IPS-15b (cell line): ENCODE measurements at regions not wholly inside any gene's neighbourhood (a gene's known extent, or its start where the extent isn't known, plus 50 kb on each side); places are given as distances from the start of the nearest gene placed in this dataset.

Source experiments
- H3K27me3 ChIP-seq: one replicate; pipeline ENCODE4 v1.6.1; 2013; ENCODE audit warnings: low read length; ENCODE audit not compliant: control insufficient read depth, insufficient read depth
- H3K36me3 ChIP-seq: one replicate; pipeline ENCODE4 v1.6.1; 2013; ENCODE audit warnings: low read length; ENCODE audit not compliant: control insufficient read depth, insufficient read depth
- H3K4me1 ChIP-seq: one replicate; pipeline ENCODE4 v1.6.1; 2013; ENCODE audit warnings: mild to moderate bottlenecking, low read length; ENCODE audit not compliant: control insufficient read depth, insufficient read depth
- H3K4me3 ChIP-seq: one replicate; pipeline ENCODE4 v1.5.1; 2013; ENCODE audit warnings: low read depth, low read length
- H3K9ac ChIP-seq: one replicate; pipeline ENCODE4 v1.6.1; 2013; ENCODE audit warnings: low read depth, mild to moderate bottlenecking, low read length
- H3K9me3 ChIP-seq: one replicate; pipeline ENCODE4 v1.6.1; 2013; ENCODE audit warnings: mild to moderate bottlenecking, low read length; ENCODE audit not compliant: control insufficient read depth, insufficient read depth

DNA sequence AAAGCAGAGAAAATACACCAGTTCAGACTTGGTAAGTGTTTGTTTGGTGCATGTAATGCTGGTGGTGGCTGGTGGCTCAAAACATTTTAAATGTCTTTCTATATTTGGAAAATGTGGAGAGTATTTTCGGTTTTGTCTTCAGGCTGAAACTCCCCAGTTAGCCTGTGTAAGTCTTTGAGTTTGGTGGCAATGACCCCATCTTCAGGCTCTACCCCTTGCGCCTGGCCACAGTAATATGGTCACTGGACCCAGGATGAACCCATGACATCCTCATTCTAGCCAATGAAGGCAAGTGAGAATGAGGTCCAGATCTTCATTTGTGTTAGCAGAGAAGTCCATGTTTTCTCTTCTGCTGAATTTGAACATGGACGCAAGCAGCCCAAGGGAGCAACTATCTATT lies 422.6 kb downstream of the BRINP1 start:
- Histone ChIP-seq H3K27me3 (no peaks in the 10 kb centered on the region), H3K9ac (no peak overlapping the region), H3K4me3 (no peak overlapping the region), H3K36me3 (no peaks in the 10 kb centered on the region), H3K4me1 (no peaks in the 10 kb centered on the region), H3K9me3 (no peaks in the 10 kb centered on the region)

DNA sequence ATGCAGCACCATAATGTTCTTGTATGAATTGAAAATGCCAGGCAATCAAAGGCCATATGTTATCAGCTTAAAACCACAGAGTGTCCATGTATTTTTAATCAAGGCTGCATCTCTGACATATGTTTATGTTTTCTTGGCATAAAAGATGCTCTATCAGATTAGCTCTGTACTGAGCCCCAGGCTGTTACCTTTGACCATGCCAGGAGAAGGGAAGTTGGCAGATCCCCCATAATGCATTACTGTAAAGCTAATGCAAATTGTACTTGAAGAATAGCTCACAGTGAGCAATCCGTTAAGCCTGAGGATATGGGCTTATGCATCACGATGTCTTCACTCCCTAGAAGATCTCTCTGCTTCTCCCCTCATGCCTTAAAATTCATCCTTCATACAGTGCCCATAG lies 414.4 kb downstream of the BRINP1 start:
- Histone ChIP-seq H3K9ac (no peak overlapping the region), H3K27me3 (no peaks in the 10 kb centered on the region), H3K9me3 (no peaks in the 10 kb centered on the region), H3K4me1 (no peaks in the 10 kb centered on the region), H3K4me3 (no peak overlapping the region), H3K36me3 (no peaks in the 10 kb centered on the region)

DNA sequence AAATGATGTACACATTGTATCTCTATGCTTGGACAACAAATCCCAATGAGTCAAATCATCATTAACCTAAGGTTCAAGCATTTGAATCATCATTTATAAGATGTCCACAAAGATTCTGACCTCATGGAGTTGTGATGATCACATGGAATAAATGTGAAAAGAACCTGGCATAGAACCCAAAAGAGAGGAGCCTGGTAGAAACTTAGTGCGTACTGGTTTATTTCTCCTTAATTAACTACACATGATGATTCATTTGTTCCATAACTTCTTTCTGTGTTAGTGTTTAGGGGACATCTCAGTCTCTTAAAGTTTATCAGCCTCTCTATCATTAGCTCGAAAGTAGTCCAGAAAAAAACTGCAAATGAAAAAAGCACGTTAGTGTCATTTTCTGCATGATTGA lies 411.6 kb downstream of the BRINP1 start:
- Histone ChIP-seq H3K9me3 (no peaks in the 10 kb centered on the region), H3K9ac (no peak overlapping the region), H3K36me3 (no peaks in the 10 kb centered on the region), H3K4me1 (no peaks in the 10 kb centered on the region), H3K4me3 (no peak overlapping the region), H3K27me3 (no peaks in the 10 kb centered on the region)

DNA sequence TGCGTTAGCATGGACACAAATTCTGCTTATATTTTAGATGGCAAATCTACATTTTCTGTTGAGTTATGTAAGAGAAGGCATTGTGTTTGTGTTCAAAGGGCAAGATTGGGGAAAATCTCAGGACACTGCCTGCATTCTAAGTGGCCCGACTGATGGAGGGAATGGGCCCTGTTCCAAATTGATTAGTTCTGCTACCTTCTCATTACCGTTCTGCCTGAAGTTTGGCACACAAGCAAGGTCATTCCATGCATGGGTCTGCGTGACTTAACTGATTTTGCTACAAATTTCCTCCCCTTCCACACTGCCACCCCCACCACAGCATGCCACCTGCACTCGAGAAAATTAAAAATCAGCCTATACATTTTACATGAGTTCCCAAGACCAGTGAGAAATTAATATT lies 409.9 kb downstream of the BRINP1 start:
- H3K27me3 ChIP-seq, result no peaks in the 10 kb centered on the region
- H3K9me3 ChIP-seq, result no peaks in the 10 kb centered on the region
- H3K4me1 ChIP-seq, result no peaks in the 10 kb centered on the region
- no peaks in the 10 kb centered on the region for H3K36me3 ChIP-seq
- no peak overlapping the region for H3K4me3 ChIP-seq
- H3K9ac ChIP-seq, result no peak overlapping the region

DNA sequence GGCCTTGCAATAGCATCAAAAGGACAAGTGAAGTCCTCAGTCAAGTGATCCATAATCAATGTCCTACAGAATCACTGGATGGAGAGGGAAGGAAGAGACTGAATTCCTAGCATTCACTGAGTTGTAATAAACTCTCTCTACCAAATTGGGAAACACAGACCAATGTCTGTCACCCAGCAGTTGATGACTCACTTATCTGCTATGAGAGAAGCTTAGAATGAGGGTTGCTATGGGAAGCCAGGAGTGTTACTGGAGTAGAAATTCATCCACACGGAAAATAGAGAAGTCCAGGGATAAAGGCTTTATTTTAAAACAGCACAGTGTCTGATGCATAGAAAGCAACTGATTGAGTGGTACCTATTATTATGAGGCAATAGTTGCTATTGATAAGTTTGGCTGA lies 407.4 kb downstream of the BRINP1 start:
- Histone ChIP-seq H3K4me1 (no peaks in the 10 kb centered on the region), H3K36me3 (no peaks in the 10 kb centered on the region), H3K9me3 (no peaks in the 10 kb centered on the region), H3K9ac (no peak overlapping the region), H3K27me3 (no peaks in the 10 kb centered on the region), H3K4me3 (no peak overlapping the region)

DNA sequence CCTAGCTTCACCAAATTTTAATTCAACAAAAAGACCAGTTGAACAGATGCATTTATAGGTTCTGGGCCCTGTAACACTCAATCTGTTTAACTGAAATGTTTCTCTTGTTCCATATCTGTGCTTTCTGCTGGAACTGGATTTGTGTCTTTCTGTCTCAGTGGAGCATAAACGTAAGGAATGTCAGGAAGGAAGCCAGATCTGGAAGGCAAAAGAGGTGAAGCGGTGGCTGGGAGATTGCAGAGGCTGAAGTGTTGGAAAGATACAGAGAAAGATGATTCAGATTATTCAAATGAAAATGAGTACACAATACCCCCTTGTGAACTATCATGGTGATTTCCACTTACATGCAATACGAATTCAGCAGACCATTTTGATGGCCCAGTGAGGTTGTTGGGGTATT lies 406.8 kb downstream of the BRINP1 start:
- Histone ChIP-seq H3K36me3 (no peaks in the 10 kb centered on the region), H3K27me3 (no peaks in the 10 kb centered on the region), H3K4me3 (no peak overlapping the region), H3K9ac (no peak overlapping the region), H3K4me1 (no peaks in the 10 kb centered on the region), H3K9me3 (no peaks in the 10 kb centered on the region)

DNA sequence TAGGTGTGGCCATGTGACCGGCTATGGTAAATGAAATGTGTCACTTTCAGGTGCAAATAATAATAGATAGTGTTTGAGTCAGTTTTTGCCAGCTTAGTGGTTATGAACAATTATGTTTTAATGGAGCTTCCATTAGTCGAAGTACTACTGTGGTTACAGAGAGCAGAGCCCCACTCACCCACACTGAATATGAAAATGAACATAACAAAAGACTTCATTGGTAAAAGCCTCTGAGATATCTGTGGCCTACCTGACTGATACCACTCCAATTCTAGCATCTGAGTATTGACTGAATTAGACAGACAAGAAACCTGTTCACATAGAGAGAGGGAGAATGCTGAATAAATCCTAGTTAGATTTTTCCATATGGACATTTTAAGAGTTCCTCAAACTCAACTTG lies 405.6 kb downstream of the BRINP1 start:
- H3K9ac ChIP-seq, result no peak overlapping the region
- H3K4me3 ChIP-seq, result no peak overlapping the region
- H3K4me1 ChIP-seq, result no peaks in the 10 kb centered on the region
- H3K9me3 ChIP-seq, result no peaks in the 10 kb centered on the region
- no peaks in the 10 kb centered on the region for H3K36me3 ChIP-seq
- no peaks in the 10 kb centered on the region for H3K27me3 ChIP-seq

DNA sequence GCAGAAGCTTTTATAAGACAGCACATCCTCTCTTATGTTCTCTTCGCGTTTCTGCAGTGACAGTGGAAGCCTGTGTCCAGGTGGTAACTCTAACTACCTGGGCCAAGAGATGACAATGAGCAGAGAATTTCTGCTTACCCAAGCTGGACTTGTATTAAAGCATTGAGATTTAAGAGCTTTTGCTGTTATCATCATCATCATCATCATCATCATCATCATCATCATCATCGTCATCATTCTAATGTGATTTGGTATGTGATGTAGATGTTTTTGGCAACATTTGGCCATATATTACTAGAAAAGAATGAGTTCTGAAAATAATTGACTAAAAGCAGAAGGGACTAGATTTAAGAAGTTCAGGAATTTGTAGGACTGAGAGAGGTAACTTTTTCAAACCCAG lies 401.3 kb downstream of the BRINP1 start:
- Histone ChIP-seq H3K9me3 (no peaks in the 10 kb centered on the region), H3K27me3 (no peaks in the 10 kb centered on the region), H3K4me1 (no peaks in the 10 kb centered on the region), H3K36me3 (no peaks in the 10 kb centered on the region), H3K9ac (no peak overlapping the region), H3K4me3 (no peak overlapping the region)

DNA sequence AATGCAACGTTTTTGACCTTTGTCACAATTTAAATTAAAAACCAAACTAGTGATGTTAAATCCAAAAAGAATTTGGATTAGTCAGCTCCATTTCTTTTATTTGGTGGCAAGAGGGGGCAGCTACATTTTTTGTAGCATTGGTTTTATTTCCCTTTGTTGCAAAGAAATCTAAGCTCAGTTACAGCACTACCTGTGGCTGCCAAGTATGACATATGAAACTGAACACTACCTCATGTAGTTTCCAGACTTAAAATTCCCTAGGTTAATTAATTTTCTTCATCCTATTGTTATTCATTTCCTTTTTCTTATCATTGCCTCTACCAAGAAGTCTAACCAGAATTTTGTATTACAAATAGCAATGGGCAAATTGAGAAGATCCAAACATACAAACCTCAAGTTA lies 393.5 kb downstream of the BRINP1 start:
- Histone ChIP-seq H3K4me1 (no peaks in the 10 kb centered on the region), H3K36me3 (no peaks in the 10 kb centered on the region), H3K9ac (no peak overlapping the region), H3K9me3 (no peaks in the 10 kb centered on the region), H3K27me3 (no peaks in the 10 kb centered on the region), H3K4me3 (no peak overlapping the region)

DNA sequence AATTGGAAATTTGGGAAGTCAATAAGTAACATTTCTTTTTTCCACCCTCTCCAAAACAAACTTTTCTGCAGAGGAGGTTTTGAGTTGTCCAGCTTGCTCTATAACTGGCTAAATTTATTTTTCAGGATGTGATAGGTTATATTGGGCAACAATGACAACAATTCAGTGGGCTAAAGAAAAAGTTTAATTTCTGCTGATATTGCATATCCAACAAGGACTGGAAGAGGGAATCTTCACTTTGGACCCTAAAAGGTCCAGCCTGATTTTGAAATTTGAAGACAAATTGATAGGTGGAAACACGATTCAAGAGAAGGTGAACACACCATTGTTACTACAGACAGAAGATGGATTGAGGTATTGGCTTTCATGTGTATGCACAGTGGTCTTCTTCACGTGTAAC lies 393.1 kb downstream of the BRINP1 start:
- Histone ChIP-seq H3K4me1 (no peaks in the 10 kb centered on the region), H3K9me3 (no peaks in the 10 kb centered on the region), H3K4me3 (no peak overlapping the region), H3K36me3 (no peaks in the 10 kb centered on the region), H3K9ac (no peak overlapping the region), H3K27me3 (no peaks in the 10 kb centered on the region)

DNA sequence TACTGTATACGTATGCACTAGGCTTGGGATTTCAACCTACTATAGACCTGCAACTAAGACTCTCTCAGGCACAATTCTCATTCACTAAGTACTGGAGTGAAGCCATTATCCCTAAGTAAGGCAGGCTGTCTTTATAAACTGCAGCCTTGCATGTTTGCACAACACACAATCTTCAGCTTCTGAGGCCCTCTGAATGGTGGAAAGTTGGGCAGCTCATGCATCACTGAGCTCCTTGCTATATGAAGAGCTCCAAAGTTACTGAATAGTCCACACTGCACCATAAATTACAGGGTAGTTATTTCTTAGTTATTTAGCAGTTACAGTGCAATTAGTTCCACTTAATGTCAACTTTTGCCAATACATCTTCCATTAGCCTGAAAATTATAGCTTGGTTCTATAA lies 384.6 kb downstream of the BRINP1 start:
- Histone ChIP-seq H3K36me3 (no peaks in the 10 kb centered on the region), H3K9me3 (no peaks in the 10 kb centered on the region), H3K9ac (no peak overlapping the region), H3K4me3 (no peak overlapping the region), H3K27me3 (no peaks in the 10 kb centered on the region), H3K4me1 (no peaks in the 10 kb centered on the region)

DNA sequence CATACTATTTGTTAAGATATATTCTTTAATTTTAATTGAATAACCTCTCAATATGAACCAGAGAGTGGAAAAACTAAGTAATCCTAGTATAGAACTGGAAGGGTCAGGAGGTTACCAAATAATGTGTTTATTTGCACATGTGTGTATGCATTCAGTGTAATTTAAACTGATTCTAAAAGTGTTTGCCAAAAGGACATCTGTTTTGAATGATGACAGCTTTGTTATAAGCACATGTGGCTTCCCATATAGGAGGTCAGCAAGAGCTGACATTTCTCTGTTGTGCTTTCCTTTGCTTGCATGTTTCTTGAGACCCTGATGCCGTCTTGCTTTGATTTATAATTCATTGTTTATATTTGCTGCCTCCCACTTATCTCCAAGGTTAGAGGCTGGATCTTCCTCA lies 383.4 kb downstream of the BRINP1 start:
- H3K9ac ChIP-seq, result no peak overlapping the region
- H3K27me3 ChIP-seq, result no peaks in the 10 kb centered on the region
- H3K4me3 ChIP-seq, result no peak overlapping the region
- H3K4me1 ChIP-seq, result no peaks in the 10 kb centered on the region
- no peaks in the 10 kb centered on the region for H3K9me3 ChIP-seq
- H3K36me3 ChIP-seq, result no peaks in the 10 kb centered on the region

DNA sequence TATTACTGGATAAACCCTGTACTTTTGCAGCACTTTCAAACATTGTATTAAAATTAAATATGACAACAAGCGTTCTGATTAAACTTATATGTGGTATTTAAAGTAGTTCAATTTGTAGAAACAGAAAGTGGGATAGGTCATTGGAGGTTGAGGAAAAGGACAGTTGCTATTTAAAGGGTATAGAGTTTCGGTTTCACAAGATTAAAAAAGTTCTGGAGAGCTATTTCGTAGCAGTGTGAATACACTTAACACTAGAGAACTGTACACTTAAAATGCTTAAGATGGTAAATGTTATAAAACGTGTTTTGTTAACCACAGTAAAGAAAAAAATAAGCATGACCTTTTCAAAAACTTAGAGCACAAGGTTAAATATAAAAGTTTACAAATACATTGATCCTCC lies 382.1 kb downstream of the BRINP1 start:
- no peaks in the 10 kb centered on the region for H3K27me3 ChIP-seq
- H3K4me1 ChIP-seq, result no peaks in the 10 kb centered on the region
- no peaks in the 10 kb centered on the region for H3K36me3 ChIP-seq
- no peaks in the 10 kb centered on the region for H3K9me3 ChIP-seq
- H3K4me3 ChIP-seq, result no peak overlapping the region
- H3K9ac ChIP-seq, result no peak overlapping the region
